Parathyroid adenoma (tissue), 2 donors: ENCODE measurements at regions not wholly inside any gene's neighbourhood (a gene's known extent, or its start where the extent isn't known, plus 50 kb on each side); places are given as distances from the start of the nearest gene placed in this dataset.
"Not testable (repeated sequence)": the region's sequence is repeated elsewhere in the genome, so short reads cannot be mapped to it uniquely, and the experiment has no call there.

ENCODE experiments used
- H2AFZ ChIP-seq: fragments of 300-600 bp; sonication (generic); one replicate; pipeline ENCODE4 v1.7.0; 2017; ENCODE audit warnings: antibody characterized with exemption, mild to moderate bottlenecking
- H3K27ac ChIP-seq: fragments of 300-600 bp; sonication (generic); one replicate; pipeline ENCODE4 v1.7.0; 2017
- H3K27me3 ChIP-seq: fragments of 300-600 bp; sonication (generic); one replicate; pipeline ENCODE4 v1.7.0; 2017; ENCODE audit warnings: low read length; ENCODE audit not compliant: control insufficient read depth, insufficient read depth
- H3K36me3 ChIP-seq: fragments of 300-600 bp; sonication (generic); one replicate; pipeline ENCODE4 v1.7.0; 2017; ENCODE audit warnings: low read length; ENCODE audit not compliant: control insufficient read depth, insufficient read depth
- H3K4me1 ChIP-seq: fragments of 300-600 bp; sonication (generic); one replicate; pipeline ENCODE4 v1.7.0; 2017; ENCODE audit warnings: control low read depth
- H3K4me2 ChIP-seq: fragments of 300-600 bp; sonication (generic); one replicate; pipeline ENCODE4 v1.7.0; 2017; ENCODE audit warnings: low read length
- H3K4me3 ChIP-seq: fragments of 300-600 bp; sonication (generic); one replicate; pipeline ENCODE4 v1.7.0; 2017; ENCODE audit warnings: low read depth, low read length
- H3K79me2 ChIP-seq: fragments of 300-600 bp; sonication (generic); one replicate; pipeline ENCODE4 v1.7.0; 2017; ENCODE audit warnings: control low read depth
- H3K9ac ChIP-seq: fragments of 300-600 bp; sonication (generic); one replicate; pipeline ENCODE4 v1.7.0; 2017; ENCODE audit warnings: mild to moderate bottlenecking
- H3K9me3 ChIP-seq: fragments of 300-600 bp; sonication (generic); one replicate; pipeline ENCODE4 v1.7.0; 2017; ENCODE audit warnings: low read length; ENCODE audit not compliant: control insufficient read depth
- TF ChIP-seq, protein P1 (sequence below): fragments of 300-600 bp; sonication (generic); IDR thresholded peaks from one replicate; pipeline ENCODE4 v1.7.0; 2017; ENCODE audit warnings: antibody characterized with exemption, mild to moderate bottlenecking
- donor health status: primary hyperparathyroidism.

DNA sequence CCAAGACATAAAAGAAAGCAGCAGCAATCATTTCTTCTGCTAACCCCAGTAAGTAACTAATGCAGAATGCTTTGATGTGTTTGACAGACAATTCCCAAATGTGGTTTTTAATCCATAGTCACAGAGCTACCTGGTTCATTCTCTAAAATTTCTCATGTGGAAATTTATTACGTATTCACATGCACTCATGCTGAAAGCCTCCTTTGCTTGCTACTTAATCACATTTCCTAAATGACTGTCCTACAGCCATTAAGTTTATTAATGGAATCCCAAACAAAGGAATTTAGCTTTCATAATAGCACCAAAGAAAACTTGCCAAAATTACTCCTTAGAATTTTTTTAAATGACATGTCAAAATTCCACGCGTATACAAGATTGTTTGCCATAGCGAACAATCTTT lies 68.6 kb upstream of the MCHR2 start:
- TF ChIP-seq, protein P1, sequence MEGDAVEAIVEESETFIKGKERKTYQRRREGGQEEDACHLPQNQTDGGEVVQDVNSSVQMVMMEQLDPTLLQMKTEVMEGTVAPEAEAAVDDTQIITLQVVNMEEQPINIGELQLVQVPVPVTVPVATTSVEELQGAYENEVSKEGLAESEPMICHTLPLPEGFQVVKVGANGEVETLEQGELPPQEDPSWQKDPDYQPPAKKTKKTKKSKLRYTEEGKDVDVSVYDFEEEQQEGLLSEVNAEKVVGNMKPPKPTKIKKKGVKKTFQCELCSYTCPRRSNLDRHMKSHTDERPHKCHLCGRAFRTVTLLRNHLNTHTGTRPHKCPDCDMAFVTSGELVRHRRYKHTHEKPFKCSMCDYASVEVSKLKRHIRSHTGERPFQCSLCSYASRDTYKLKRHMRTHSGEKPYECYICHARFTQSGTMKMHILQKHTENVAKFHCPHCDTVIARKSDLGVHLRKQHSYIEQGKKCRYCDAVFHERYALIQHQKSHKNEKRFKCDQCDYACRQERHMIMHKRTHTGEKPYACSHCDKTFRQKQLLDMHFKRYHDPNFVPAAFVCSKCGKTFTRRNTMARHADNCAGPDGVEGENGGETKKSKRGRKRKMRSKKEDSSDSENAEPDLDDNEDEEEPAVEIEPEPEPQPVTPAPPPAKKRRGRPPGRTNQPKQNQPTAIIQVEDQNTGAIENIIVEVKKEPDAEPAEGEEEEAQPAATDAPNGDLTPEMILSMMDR: no peak
- no peaks in the 10 kb centered on the region for H3K9me3 ChIP-seq
- no peak overlapping the region for H3K4me3 ChIP-seq
- no peaks in the 10 kb centered on the region for H3K4me1 ChIP-seq
- H3K27ac ChIP-seq: no peak overlapping the region
- H2AFZ ChIP-seq: no peak overlapping the region
- no peak overlapping the region for H3K9ac ChIP-seq
- H3K36me3 ChIP-seq: no peaks in the 10 kb centered on the region
- H3K4me2 ChIP-seq: no peak overlapping the region
- H3K27me3 ChIP-seq: no peaks in the 10 kb centered on the region
- no peaks in the 10 kb centered on the region for H3K79me2 ChIP-seq

DNA sequence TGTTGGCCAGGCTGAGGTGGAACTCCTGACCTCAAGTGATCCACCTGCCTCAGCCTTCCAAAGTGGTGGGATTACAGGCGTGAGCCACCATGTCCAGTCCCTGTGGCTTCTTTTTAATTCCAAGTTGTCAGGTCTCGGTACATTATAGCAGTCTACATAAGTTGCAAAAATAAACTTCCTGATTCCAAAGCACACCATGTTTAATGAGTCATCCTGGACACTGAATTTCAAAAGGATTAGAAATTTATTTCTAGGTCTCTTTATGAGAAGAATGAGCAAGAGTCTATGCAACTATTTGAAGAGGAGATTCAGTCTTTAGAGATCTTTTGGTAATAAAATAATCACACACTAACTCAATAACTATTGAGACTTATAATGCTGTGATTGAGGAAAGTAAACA lies 63.9 kb upstream of the MCHR2 start:
- Histone ChIP-seq H3K9me3 (no peaks in the 10 kb centered on the region), H3K36me3 (no peaks in the 10 kb centered on the region), H3K4me1 (no peaks in the 10 kb centered on the region), H3K27me3 (no peaks in the 10 kb centered on the region), H3K27ac (no peak overlapping the region), H3K4me2 (no peak overlapping the region), H3K4me3 (no peak overlapping the region), H3K79me2 (no peaks in the 10 kb centered on the region), H3K9ac (no peak overlapping the region), H2AFZ (no peak overlapping the region)
- TF ChIP-seq, protein P1: no peak

DNA sequence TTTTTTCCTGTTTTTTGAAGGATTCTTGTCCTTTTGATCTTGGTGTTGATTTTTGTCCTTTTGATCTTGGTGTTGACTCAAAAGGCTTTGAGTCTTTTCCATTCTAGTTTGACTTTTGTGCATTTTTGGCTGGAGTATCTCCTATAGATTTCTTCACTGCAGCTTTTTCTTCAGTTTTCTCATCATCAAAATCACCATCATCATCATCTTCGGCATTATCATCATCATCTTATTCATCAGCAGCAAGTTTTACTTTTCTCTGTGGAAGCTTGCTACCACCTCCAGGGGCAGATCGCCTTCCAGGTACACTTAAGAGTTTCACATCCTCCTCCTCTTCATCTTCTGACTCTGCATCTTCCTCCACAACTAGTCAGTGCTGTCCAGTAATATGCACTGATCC lies 56.5 kb upstream of the MCHR2 start:
- TF ChIP-seq, protein P1: no peak
- Histone ChIP-seq H3K36me3 (no peaks in the 10 kb centered on the region), H3K27ac (no peak overlapping the region), H3K27me3 (no peaks in the 10 kb centered on the region), H2AFZ (no peak overlapping the region), H3K9me3 (no peaks in the 10 kb centered on the region), H3K4me3 (no peak overlapping the region), H3K4me2 (no peak overlapping the region), H3K9ac (no peak overlapping the region), H3K4me1 (no peaks in the 10 kb centered on the region), H3K79me2 (no peaks in the 10 kb centered on the region)

DNA sequence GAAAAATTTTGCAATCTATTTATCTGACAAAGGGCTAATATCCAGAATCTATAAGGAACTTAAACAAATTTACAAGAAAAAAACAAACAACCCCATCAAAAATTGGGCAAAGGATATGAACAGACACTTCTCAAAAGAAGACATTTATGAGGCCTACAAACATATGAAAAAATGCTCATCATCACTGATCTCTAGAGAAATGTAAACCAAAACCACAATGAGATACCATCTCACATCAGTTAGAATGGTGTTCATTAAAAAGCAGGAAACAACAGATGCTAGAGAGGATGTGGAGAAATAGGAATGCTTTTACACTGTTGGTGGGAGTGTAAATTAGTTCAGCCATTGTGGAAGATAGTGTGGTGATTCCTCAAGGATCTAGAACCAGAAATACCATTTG lies 49.9 kb upstream of the MCHR2 start:
- H3K27me3 ChIP-seq, H2AFZ ChIP-seq, H3K4me1 ChIP-seq, H3K4me3 ChIP-seq, H3K4me2 ChIP-seq, H3K79me2 ChIP-seq, H3K27ac ChIP-seq, H3K36me3 ChIP-seq, H3K9ac ChIP-seq, H3K9me3 ChIP-seq: not testable (repeated sequence)
